ENCODE measurements at regions not wholly inside any gene's neighbourhood (a gene's known extent, or its start where the extent isn't known, plus 50 kb on each side); places are given as distances from the start of the nearest gene placed in this dataset.

- TF ChIP-seq, protein P1, sequence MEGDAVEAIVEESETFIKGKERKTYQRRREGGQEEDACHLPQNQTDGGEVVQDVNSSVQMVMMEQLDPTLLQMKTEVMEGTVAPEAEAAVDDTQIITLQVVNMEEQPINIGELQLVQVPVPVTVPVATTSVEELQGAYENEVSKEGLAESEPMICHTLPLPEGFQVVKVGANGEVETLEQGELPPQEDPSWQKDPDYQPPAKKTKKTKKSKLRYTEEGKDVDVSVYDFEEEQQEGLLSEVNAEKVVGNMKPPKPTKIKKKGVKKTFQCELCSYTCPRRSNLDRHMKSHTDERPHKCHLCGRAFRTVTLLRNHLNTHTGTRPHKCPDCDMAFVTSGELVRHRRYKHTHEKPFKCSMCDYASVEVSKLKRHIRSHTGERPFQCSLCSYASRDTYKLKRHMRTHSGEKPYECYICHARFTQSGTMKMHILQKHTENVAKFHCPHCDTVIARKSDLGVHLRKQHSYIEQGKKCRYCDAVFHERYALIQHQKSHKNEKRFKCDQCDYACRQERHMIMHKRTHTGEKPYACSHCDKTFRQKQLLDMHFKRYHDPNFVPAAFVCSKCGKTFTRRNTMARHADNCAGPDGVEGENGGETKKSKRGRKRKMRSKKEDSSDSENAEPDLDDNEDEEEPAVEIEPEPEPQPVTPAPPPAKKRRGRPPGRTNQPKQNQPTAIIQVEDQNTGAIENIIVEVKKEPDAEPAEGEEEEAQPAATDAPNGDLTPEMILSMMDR (IDR thresholded peaks at IDR 0.05) = no peak
- no peak for TF ChIP-seq POLR2A (IDR thresholded peaks at IDR 0.05)
Observed at GRCh38 chr14:30426463-30426862, 132.5 kb upstream of the G2E3 start.

Data from esophagus squamous epithelium (tissue), 4 donors.